ENCODE measurements at regions not wholly inside any gene's neighbourhood (a gene's known extent, or its start where the extent isn't known, plus 50 kb on each side); places are given as distances from the start of the nearest gene placed in this dataset.

DNA sequence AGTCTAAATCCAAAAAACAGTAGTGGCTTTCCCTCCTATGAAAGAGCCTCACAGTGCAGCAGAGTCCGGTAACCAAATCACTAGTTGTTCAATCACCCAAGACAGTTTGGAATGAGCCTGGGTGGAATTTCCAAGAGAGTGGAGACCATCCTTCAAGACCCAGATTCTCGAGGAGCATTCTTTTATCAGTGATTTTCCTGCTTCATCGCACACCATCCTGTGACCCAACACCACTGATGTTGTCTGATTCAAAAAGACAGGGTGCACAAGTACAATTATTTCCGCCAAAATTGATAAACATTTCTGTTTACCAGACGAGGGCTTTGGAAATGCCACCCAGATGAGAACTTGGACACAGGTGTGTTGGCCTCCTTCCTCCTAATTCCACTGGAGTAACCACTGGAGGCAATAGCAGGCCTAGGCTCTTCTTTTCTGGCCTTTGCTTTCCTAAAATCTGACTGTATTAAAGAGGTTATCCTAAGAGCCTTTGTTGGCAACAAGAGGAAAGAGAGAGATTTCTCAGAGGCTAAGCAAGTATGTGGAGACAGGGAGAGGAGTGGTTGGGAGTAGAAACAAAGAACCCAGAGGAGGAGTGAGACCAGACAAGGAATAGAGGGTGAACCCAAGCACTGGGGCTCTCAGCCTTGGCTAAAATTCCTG is 56.3 kb upstream of the S1PR3 start:
- TF ChIP-seq, protein P1, sequence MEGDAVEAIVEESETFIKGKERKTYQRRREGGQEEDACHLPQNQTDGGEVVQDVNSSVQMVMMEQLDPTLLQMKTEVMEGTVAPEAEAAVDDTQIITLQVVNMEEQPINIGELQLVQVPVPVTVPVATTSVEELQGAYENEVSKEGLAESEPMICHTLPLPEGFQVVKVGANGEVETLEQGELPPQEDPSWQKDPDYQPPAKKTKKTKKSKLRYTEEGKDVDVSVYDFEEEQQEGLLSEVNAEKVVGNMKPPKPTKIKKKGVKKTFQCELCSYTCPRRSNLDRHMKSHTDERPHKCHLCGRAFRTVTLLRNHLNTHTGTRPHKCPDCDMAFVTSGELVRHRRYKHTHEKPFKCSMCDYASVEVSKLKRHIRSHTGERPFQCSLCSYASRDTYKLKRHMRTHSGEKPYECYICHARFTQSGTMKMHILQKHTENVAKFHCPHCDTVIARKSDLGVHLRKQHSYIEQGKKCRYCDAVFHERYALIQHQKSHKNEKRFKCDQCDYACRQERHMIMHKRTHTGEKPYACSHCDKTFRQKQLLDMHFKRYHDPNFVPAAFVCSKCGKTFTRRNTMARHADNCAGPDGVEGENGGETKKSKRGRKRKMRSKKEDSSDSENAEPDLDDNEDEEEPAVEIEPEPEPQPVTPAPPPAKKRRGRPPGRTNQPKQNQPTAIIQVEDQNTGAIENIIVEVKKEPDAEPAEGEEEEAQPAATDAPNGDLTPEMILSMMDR (IDR thresholded peaks at IDR 0.05; ENCODE audit: low read depth, low read length, missing input control), result no peak
- TF ChIP-seq, protein P2, sequence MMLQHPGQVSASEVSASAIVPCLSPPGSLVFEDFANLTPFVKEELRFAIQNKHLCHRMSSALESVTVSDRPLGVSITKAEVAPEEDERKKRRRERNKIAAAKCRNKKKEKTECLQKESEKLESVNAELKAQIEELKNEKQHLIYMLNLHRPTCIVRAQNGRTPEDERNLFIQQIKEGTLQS (IDR thresholded peaks at IDR 0.05), result no peak
- TF ChIP-seq YY1 (IDR thresholded peaks at IDR 0.05), result no peak
- TF ChIP-seq, protein P3, sequence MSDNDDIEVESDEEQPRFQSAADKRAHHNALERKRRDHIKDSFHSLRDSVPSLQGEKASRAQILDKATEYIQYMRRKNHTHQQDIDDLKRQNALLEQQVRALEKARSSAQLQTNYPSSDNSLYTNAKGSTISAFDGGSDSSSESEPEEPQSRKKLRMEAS (IDR thresholded peaks at IDR 0.05), result no peak
- TF ChIP-seq, protein P4, sequence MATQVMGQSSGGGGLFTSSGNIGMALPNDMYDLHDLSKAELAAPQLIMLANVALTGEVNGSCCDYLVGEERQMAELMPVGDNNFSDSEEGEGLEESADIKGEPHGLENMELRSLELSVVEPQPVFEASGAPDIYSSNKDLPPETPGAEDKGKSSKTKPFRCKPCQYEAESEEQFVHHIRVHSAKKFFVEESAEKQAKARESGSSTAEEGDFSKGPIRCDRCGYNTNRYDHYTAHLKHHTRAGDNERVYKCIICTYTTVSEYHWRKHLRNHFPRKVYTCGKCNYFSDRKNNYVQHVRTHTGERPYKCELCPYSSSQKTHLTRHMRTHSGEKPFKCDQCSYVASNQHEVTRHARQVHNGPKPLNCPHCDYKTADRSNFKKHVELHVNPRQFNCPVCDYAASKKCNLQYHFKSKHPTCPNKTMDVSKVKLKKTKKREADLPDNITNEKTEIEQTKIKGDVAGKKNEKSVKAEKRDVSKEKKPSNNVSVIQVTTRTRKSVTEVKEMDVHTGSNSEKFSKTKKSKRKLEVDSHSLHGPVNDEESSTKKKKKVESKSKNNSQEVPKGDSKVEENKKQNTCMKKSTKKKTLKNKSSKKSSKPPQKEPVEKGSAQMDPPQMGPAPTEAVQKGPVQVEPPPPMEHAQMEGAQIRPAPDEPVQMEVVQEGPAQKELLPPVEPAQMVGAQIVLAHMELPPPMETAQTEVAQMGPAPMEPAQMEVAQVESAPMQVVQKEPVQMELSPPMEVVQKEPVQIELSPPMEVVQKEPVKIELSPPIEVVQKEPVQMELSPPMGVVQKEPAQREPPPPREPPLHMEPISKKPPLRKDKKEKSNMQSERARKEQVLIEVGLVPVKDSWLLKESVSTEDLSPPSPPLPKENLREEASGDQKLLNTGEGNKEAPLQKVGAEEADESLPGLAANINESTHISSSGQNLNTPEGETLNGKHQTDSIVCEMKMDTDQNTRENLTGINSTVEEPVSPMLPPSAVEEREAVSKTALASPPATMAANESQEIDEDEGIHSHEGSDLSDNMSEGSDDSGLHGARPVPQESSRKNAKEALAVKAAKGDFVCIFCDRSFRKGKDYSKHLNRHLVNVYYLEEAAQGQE (IDR thresholded peaks at IDR 0.05), result no peak
- no peak for TF ChIP-seq SP1 (IDR thresholded peaks at IDR 0.05)
- no peak for TF ChIP-seq HNF4G (IDR thresholded peaks at IDR 0.05)
- no peak for TF ChIP-seq RAD21 (IDR thresholded peaks at IDR 0.05)
- no peak for TF ChIP-seq TAF1 (conservative IDR thresholded peaks at IDR 0.05)
- TF ChIP-seq GABPA (IDR thresholded peaks at IDR 0.05 in 1 of 2, conservative IDR thresholded peaks at IDR 0.05 in 1 of 2), result no peak
- TF ChIP-seq, protein P5, sequence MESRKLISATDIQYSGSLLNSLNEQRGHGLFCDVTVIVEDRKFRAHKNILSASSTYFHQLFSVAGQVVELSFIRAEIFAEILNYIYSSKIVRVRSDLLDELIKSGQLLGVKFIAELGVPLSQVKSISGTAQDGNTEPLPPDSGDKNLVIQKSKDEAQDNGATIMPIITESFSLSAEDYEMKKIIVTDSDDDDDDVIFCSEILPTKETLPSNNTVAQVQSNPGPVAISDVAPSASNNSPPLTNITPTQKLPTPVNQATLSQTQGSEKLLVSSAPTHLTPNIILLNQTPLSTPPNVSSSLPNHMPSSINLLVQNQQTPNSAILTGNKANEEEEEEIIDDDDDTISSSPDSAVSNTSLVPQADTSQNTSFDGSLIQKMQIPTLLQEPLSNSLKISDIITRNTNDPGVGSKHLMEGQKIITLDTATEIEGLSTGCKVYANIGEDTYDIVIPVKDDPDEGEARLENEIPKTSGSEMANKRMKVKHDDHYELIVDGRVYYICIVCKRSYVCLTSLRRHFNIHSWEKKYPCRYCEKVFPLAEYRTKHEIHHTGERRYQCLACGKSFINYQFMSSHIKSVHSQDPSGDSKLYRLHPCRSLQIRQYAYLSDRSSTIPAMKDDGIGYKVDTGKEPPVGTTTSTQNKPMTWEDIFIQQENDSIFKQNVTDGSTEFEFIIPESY (IDR thresholded peaks at IDR 0.05), result no peak
- no peak for TF ChIP-seq RXRA (IDR thresholded peaks at IDR 0.05)

Data from liver (tissue), 3 donors.